Gastroesophageal sphincter (tissue), 3 donors: ENCODE measurements at regions not wholly inside any gene's neighbourhood (a gene's known extent, or its start where the extent isn't known, plus 50 kb on each side); places are given as distances from the start of the nearest gene placed in this dataset.

Source experiments
- EP300 ChIP-seq: sonication (generic); formaldehyde crosslinking; IDR thresholded peaks from one replicate; pipeline ENCODE4 v1.6.1; 2017; ENCODE audit warnings: antibody characterized with exemption, mild to moderate bottlenecking
- POLR2A ChIP-seq, 2 donors: fragments of 450-650 bp; IDR thresholded peaks; one replicate each; pipeline ENCODE4 v1.6.1; 2017; ENCODE audit warnings: antibody characterized with exemption in 2 of 2, mild to moderate bottlenecking in 2 of 2, moderate library complexity in 1 of 2
- TF ChIP-seq, protein P1 (sequence below), 4 experiments: fragments of 200-600 bp in 2 of 4; fragments of 450-650 bp in 2 of 4; sonication (generic) in 1 of 4; IDR thresholded peaks; one replicate each; pipeline ENCODE4 v1.5.1; 2017 to 2019; ENCODE audit warnings: antibody characterized with exemption in 4 of 4, mild to moderate bottlenecking in 2 of 4, moderate library complexity in 2 of 4

DNA sequence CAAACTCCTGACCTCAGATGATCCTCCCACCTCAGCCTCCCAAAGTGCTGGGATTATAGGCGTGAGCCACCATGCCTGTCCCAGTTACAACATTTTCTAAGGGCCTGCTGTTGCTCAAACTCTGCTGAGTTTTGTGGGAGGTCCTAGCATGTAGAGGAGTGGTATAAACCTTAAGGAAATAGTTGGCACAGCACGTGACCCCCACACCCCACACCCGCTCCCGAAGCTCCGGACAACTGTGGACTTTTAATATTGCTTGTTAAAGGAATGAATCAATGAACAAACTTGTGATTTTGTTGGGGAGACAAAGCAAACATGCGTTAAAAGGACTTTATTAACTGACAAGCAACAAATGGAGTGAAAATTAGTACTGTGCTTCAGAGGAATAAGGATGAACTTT is 137.8 kb upstream of the GATA6 start:
- TF ChIP-seq, protein P1, sequence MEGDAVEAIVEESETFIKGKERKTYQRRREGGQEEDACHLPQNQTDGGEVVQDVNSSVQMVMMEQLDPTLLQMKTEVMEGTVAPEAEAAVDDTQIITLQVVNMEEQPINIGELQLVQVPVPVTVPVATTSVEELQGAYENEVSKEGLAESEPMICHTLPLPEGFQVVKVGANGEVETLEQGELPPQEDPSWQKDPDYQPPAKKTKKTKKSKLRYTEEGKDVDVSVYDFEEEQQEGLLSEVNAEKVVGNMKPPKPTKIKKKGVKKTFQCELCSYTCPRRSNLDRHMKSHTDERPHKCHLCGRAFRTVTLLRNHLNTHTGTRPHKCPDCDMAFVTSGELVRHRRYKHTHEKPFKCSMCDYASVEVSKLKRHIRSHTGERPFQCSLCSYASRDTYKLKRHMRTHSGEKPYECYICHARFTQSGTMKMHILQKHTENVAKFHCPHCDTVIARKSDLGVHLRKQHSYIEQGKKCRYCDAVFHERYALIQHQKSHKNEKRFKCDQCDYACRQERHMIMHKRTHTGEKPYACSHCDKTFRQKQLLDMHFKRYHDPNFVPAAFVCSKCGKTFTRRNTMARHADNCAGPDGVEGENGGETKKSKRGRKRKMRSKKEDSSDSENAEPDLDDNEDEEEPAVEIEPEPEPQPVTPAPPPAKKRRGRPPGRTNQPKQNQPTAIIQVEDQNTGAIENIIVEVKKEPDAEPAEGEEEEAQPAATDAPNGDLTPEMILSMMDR (IDR thresholded peaks at IDR 0.05), result no peak
- TF ChIP-seq POLR2A (IDR thresholded peaks at IDR 0.05), result no peak
- TF ChIP-seq EP300, result no peak
